ENCODE measurements at regions not wholly inside any gene's neighbourhood (a gene's known extent, or its start where the extent isn't known, plus 50 kb on each side); places are given as distances from the start of the nearest gene placed in this dataset.
"Not testable (repeated sequence)": the region's sequence is repeated elsewhere in the genome, so short reads cannot be mapped to it uniquely, and the experiment has no call there.

GRCh38 chr2:184190725-184191124 is 407.6 kb upstream of the ZNF804A start:
- Histone ChIP-seq H3K27ac (no peak overlapping the region), H3K36me3 (no peaks in the 10 kb centered on the region), H3K4me1 (ENCODE audit: control insufficient read depth in 1 of 2, low read depth in 2 of 2) (no peaks in the 10 kb centered on the region), H3K27me3 (replicated peaks; ENCODE audit: insufficient read depth) (no peaks in the 10 kb centered on the region), H3K4me3 (no peak overlapping the region), H3K9me3 (no peaks in the 10 kb centered on the region)
- TF ChIP-seq, protein P1, sequence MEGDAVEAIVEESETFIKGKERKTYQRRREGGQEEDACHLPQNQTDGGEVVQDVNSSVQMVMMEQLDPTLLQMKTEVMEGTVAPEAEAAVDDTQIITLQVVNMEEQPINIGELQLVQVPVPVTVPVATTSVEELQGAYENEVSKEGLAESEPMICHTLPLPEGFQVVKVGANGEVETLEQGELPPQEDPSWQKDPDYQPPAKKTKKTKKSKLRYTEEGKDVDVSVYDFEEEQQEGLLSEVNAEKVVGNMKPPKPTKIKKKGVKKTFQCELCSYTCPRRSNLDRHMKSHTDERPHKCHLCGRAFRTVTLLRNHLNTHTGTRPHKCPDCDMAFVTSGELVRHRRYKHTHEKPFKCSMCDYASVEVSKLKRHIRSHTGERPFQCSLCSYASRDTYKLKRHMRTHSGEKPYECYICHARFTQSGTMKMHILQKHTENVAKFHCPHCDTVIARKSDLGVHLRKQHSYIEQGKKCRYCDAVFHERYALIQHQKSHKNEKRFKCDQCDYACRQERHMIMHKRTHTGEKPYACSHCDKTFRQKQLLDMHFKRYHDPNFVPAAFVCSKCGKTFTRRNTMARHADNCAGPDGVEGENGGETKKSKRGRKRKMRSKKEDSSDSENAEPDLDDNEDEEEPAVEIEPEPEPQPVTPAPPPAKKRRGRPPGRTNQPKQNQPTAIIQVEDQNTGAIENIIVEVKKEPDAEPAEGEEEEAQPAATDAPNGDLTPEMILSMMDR (IDR thresholded peaks at IDR 0.05) = no peak
- DNase-seq (ENCODE audit: low spot score) (no peak), ATAC-seq (ENCODE audit: insufficient number of reproducible peaks, low FRiP score, low read depth) (no peak)

DNA sequence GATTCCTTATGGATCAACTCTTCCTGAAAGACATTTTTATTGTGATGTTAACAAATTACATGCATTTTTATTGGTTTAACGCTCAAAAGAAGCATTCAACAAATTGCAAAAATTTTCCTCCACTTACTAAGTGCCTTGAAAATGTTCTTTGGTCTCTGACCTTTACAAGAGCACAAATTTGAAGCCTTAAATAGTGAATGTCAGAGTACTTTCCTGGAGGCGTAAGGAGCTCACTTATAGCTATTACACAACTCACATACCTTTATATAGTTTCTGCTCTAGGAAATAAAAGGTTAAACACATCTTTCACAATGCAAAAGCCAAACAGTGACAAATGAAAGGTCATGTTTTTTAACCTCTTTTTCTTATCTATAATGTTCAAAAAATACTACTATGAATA is 405.7 kb upstream of the ZNF804A start:
- DNase-seq (ENCODE audit: low spot score) = no peak
- Histone ChIP-seq H3K4me3 (no peak overlapping the region), H3K36me3 (no peaks in the 10 kb centered on the region), H3K9me3 (no peaks in the 10 kb centered on the region), H3K27ac (no peak overlapping the region), H3K4me1 (ENCODE audit: control insufficient read depth in 1 of 2, low read depth in 2 of 2) (no peaks in the 10 kb centered on the region), H3K27me3 (replicated peaks; ENCODE audit: insufficient read depth) (no peaks in the 10 kb centered on the region)
- TF ChIP-seq, protein P1 (IDR thresholded peaks at IDR 0.05) = no peak
- no peak for ATAC-seq (ENCODE audit: insufficient number of reproducible peaks, low FRiP score, low read depth)

DNA sequence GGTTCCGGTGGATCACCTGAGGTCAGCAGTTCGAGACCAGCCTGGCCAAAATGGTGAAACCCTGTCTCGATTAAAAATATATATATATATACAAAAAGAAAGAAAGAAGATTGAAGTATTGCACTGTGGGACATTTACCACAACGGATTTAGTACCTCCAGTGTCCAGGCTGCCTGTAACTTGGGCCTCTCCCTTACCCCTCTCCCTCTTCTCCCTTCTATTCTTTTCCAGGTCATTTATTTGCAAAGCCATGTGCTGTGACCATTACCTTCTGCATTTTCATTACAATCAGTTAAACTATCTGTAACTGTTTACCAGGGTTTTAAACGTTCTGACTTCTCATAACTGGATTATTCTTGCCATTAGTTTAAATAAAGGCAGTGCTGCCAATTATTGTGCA is 400.9 kb upstream of the ZNF804A start:
- DNase-seq (ENCODE audit: low spot score) = no peak
- H3K4me3 ChIP-seq = no peak overlapping the region
- no peaks in the 10 kb centered on the region for H3K9me3 ChIP-seq
- H3K27me3 ChIP-seq (replicated peaks; ENCODE audit: insufficient read depth) = no peaks in the 10 kb centered on the region
- no peaks in the 10 kb centered on the region for H3K36me3 ChIP-seq
- no peaks in the 10 kb centered on the region for H3K4me1 ChIP-seq (ENCODE audit: control insufficient read depth in 1 of 2, low read depth in 2 of 2)
- no peak for ATAC-seq (ENCODE audit: insufficient number of reproducible peaks, low FRiP score, low read depth)
- H3K27ac ChIP-seq = no peak overlapping the region
- TF ChIP-seq, protein P1 (IDR thresholded peaks at IDR 0.05) = no peak

DNA sequence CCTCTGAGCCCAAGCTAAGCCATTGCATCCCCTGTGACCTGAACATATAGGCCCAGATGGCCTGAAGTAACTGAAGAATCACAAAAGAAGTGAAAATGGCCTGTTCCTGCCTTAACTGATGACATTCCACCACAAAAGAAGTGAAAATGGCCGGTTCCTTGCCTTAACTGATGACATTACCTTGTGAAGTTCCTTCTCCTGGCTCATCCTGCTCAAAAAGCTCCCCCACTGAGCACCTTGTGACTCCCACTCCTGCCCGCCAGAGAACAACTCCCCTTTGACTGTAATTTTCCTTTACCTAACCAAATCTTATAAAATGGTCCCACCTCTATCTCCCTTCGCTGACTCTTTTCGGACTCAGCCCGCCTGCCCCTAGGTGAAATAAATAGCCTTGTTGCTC is 399.5 kb upstream of the ZNF804A start:
- H3K27ac ChIP-seq; H3K4me1 ChIP-seq (ENCODE audit: control insufficient read depth in 1 of 2, low read depth in 2 of 2); H3K9me3 ChIP-seq; ATAC-seq (ENCODE audit: insufficient number of reproducible peaks, low FRiP score, low read depth); H3K36me3 ChIP-seq; H3K27me3 ChIP-seq (replicated peaks; ENCODE audit: insufficient read depth); DNase-seq (ENCODE audit: low spot score); H3K4me3 ChIP-seq: not testable (repeated sequence)

GRCh38 chr2:184199274-184199673 is 399.1 kb upstream of the ZNF804A start:
- no peaks in the 10 kb centered on the region for H3K9me3 ChIP-seq
- DNase-seq (ENCODE audit: low spot score) (no peak), ATAC-seq (ENCODE audit: insufficient number of reproducible peaks, low FRiP score, low read depth) (no peak)
- H3K27ac ChIP-seq = no peak overlapping the region
- no peaks in the 10 kb centered on the region for H3K27me3 ChIP-seq (replicated peaks; ENCODE audit: insufficient read depth)
- H3K4me1 ChIP-seq (ENCODE audit: control insufficient read depth in 1 of 2, low read depth in 2 of 2) = no peaks in the 10 kb centered on the region
- H3K4me3 ChIP-seq = no peak overlapping the region
- no peaks in the 10 kb centered on the region for H3K36me3 ChIP-seq
- TF ChIP-seq, protein P1 (IDR thresholded peaks at IDR 0.05) = no peak

DNA sequence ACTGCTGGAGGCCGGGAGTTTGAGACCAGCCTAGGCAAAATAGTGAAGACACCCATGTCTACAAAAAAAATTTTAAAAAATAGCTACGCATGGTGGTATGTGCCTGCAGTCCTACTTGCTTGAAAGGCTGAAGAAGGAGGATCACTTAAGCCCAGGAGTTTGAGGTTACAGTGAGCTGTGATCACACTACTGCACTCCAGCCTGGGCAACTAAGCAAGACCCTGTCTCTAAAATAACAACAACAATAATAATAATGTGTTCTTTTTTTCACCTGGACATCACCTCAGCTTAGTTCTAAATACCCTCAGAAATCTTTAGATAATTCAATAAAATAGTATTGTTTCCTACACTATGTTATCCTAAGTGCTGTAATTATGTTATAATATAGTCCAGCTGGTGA is 397.1 kb upstream of the ZNF804A start:
- ATAC-seq (ENCODE audit: insufficient number of reproducible peaks, low FRiP score, low read depth) (no peak), DNase-seq (ENCODE audit: low spot score) (no peak)
- TF ChIP-seq, protein P1 (IDR thresholded peaks at IDR 0.05) = no peak
- Histone ChIP-seq H3K9me3 (no peaks in the 10 kb centered on the region), H3K4me1 (ENCODE audit: control insufficient read depth in 1 of 2, low read depth in 2 of 2) (no peaks in the 10 kb centered on the region), H3K36me3 (no peaks in the 10 kb centered on the region), H3K4me3 (no peak overlapping the region), H3K27ac (no peak overlapping the region), H3K27me3 (replicated peaks; ENCODE audit: insufficient read depth) (no peaks in the 10 kb centered on the region)
